SK-N-SH treated with all-trans-retinoic acid at 6 μM for 48 hours (cell line): ENCODE measurements at regions not wholly inside any gene's neighbourhood (a gene's known extent, or its start where the extent isn't known, plus 50 kb on each side); places are given as distances from the start of the nearest gene placed in this dataset.
A peak's percentile ranks its signal among the peaks of the same experiment; 100 is the strongest.

Experiments used
- ATAC-seq: fragments of 200-7000 bp; cut with Tn5 transposase; 3 replicates; pipeline ENCODE4 v1.9.1; 2020; ENCODE audit warnings: mild to moderate bottlenecking, moderate library complexity
- ARNTL ChIP-seq: fragments of 450-650 bp; formaldehyde crosslinking; IDR thresholded peaks from 2 replicates; pipeline ENCODE4 v1.5.0; 2020; ENCODE audit warnings: low read depth, mild to moderate bottlenecking, moderate library complexity, borderline replicate concordance
- BACH2 ChIP-seq: fragments of 250-450 bp; sonication (Bioruptor Pico); IDR thresholded peaks from 2 replicates; pipeline ENCODE4 v1.9.0; 2021; ENCODE audit warnings: mild to moderate bottlenecking, borderline replicate concordance
- CSDC2 ChIP-seq: fragments of 250-450 bp; sonication (Bioruptor Pico); IDR thresholded peaks from 2 replicates; pipeline ENCODE4 v1.5.0; 2020; ENCODE audit warnings: mild to moderate bottlenecking, moderate library complexity
- CSRNP3 ChIP-seq: fragments of 250-450 bp; sonication (Bioruptor Pico); IDR thresholded peaks from 2 replicates; pipeline ENCODE4 v1.5.1; 2021; ENCODE audit warnings: mild to moderate bottlenecking, moderate library complexity
- ESRRG ChIP-seq: fragments of 250-450 bp; sonication (Bioruptor Pico); IDR thresholded peaks from 2 replicates; pipeline ENCODE4 v1.6.1; 2021; ENCODE audit warnings: mild to moderate bottlenecking
- ISL1 ChIP-seq: fragments of 250-450 bp; sonication (Bioruptor Pico); IDR thresholded peaks from 2 replicates; pipeline ENCODE4 v2.1.2; 2022; ENCODE audit warnings: mild to moderate bottlenecking, moderate library complexity
- OSR1 ChIP-seq: fragments of 250-450 bp; sonication (Bioruptor Pico); IDR thresholded peaks from 2 replicates; pipeline ENCODE4 v1.8.0; 2022; ENCODE audit warnings: moderate library complexity, mild to moderate bottlenecking, inconsistent platforms
- PPARA ChIP-seq: fragments of 250-450 bp; sonication (Bioruptor Pico); IDR thresholded peaks from 2 replicates; pipeline ENCODE4 v1.5.0; 2020; ENCODE audit warnings: mild to moderate bottlenecking, borderline replicate concordance
- SNAI2 ChIP-seq: fragments of 250-450 bp; sonication (Bioruptor Pico); IDR thresholded peaks from 2 replicates; pipeline ENCODE4 v1.5.0; 2020; ENCODE audit warnings: mild to moderate bottlenecking, moderate library complexity
- TCF4 ChIP-seq: fragments of 250-450 bp; sonication (Bioruptor Pico); IDR thresholded peaks from 2 replicates; pipeline ENCODE4 v1.8.0; 2021; ENCODE audit warnings: mild to moderate bottlenecking, moderate library complexity, borderline replicate concordance
- ZC3H10 ChIP-seq: fragments of 250-450 bp; sonication (Bioruptor Pico); IDR thresholded peaks from 2 replicates; pipeline ENCODE4 v1.5.1; 2021; ENCODE audit warnings: mild to moderate bottlenecking, moderate library complexity
- ZFP30 ChIP-seq: fragments of 450-650 bp; formaldehyde crosslinking; IDR thresholded peaks from 2 replicates; pipeline ENCODE4 v1.5.0; 2022; ENCODE audit warnings: mild to moderate bottlenecking, moderate library complexity
- ZNF565 ChIP-seq: fragments of 450-650 bp; formaldehyde crosslinking; conservative IDR thresholded peaks from 2 replicates; pipeline ENCODE4 v1.5.0; 2020; ENCODE audit warnings: low read depth, mild to moderate bottlenecking, moderate library complexity
- ZNF70 ChIP-seq: fragments of 450-650 bp; formaldehyde crosslinking; IDR thresholded peaks from 2 replicates; pipeline ENCODE4 v1.5.0; 2020; ENCODE audit warnings: mild to moderate bottlenecking, moderate library complexity
- ZNF8 ChIP-seq: fragments of 450-650 bp; formaldehyde crosslinking; IDR thresholded peaks from 2 replicates; pipeline ENCODE4 v1.5.0; 2020; ENCODE audit warnings: mild to moderate bottlenecking, moderate library complexity
- TF ChIP-seq, protein P1 (sequence below): fragments of 250-450 bp; sonication (Bioruptor Pico); IDR thresholded peaks from 2 replicates; pipeline ENCODE4 v1.5.0; 2020; ENCODE audit warnings: mild to moderate bottlenecking, moderate library complexity
- TF ChIP-seq, protein P2 (sequence below): fragments of 250-450 bp; sonication (Bioruptor Pico); IDR thresholded peaks from 2 replicates; pipeline ENCODE4 v1.5.1; 2020; ENCODE audit warnings: low read depth, mild to moderate bottlenecking, moderate library complexity
- TF ChIP-seq, protein P3 (sequence below): fragments of 250-450 bp; sonication (Bioruptor Pico); IDR thresholded peaks from 2 replicates; pipeline ENCODE4 v1.8.0; 2021; ENCODE audit warnings: low read depth, mild to moderate bottlenecking, moderate library complexity, borderline replicate concordance

DNA sequence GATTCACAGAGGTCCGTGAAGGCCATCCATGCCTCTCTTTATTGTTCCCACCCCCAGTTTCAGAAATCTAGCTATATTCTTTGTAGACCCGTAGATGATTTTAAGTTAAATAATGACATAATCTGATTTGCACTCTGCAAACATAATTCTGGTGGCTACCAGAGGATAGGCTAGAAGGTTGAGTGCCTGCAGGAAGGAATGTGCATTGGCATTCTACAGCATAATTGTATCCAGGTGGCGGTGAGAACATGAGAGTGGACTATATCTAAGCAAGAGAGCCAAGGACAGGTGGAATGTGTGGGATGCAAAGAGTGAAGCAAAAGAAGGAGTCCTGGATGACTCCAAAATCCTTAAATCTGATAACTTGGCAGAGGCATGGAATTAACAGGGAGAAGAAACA is 298.5 kb upstream of the MME start:
- ATAC-seq = peak; percentile 88
- TF ChIP-seq ZNF565 (CRISPR knock-in tag) (no peak), TCF4 (CRISPR knock-in tag) (no peak), CSRNP3 (CRISPR knock-in tag) (no peak), OSR1 (CRISPR knock-in tag) (no peak), ZFP30 (CRISPR knock-in tag) (no peak), PPARA (CRISPR knock-in tag) (no peak), ZC3H10 (CRISPR knock-in tag) (no peak), ARNTL (CRISPR knock-in tag) (no peak), ZNF70 (CRISPR knock-in tag) (no peak), BACH2 (CRISPR knock-in tag) (no peak), ZNF8 (CRISPR knock-in tag) (no peak), ISL1 (CRISPR knock-in tag) (no peak)
- TF ChIP-seq, protein P1, sequence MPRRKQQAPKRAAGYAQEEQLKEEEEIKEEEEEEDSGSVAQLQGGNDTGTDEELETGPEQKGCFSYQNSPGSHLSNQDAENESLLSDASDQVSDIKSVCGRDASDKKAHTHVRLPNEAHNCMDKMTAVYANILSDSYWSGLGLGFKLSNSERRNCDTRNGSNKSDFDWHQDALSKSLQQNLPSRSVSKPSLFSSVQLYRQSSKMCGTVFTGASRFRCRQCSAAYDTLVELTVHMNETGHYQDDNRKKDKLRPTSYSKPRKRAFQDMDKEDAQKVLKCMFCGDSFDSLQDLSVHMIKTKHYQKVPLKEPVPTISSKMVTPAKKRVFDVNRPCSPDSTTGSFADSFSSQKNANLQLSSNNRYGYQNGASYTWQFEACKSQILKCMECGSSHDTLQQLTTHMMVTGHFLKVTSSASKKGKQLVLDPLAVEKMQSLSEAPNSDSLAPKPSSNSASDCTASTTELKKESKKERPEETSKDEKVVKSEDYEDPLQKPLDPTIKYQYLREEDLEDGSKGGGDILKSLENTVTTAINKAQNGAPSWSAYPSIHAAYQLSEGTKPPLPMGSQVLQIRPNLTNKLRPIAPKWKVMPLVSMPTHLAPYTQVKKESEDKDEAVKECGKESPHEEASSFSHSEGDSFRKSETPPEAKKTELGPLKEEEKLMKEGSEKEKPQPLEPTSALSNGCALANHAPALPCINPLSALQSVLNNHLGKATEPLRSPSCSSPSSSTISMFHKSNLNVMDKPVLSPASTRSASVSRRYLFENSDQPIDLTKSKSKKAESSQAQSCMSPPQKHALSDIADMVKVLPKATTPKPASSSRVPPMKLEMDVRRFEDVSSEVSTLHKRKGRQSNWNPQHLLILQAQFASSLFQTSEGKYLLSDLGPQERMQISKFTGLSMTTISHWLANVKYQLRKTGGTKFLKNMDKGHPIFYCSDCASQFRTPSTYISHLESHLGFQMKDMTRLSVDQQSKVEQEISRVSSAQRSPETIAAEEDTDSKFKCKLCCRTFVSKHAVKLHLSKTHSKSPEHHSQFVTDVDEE (CRISPR knock-in tag) = no peak
- TF ChIP-seq, protein P2, sequence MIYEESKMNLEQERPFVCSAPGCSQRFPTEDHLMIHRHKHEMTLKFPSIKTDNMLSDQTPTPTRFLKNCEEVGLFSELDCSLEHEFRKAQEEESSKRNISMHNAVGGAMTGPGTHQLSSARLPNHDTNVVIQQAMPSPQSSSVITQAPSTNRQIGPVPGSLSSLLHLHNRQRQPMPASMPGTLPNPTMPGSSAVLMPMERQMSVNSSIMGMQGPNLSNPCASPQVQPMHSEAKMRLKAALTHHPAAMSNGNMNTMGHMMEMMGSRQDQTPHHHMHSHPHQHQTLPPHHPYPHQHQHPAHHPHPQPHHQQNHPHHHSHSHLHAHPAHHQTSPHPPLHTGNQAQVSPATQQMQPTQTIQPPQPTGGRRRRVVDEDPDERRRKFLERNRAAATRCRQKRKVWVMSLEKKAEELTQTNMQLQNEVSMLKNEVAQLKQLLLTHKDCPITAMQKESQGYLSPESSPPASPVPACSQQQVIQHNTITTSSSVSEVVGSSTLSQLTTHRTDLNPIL (CRISPR knock-in tag) = no peak
- TF ChIP-seq, protein P3, sequence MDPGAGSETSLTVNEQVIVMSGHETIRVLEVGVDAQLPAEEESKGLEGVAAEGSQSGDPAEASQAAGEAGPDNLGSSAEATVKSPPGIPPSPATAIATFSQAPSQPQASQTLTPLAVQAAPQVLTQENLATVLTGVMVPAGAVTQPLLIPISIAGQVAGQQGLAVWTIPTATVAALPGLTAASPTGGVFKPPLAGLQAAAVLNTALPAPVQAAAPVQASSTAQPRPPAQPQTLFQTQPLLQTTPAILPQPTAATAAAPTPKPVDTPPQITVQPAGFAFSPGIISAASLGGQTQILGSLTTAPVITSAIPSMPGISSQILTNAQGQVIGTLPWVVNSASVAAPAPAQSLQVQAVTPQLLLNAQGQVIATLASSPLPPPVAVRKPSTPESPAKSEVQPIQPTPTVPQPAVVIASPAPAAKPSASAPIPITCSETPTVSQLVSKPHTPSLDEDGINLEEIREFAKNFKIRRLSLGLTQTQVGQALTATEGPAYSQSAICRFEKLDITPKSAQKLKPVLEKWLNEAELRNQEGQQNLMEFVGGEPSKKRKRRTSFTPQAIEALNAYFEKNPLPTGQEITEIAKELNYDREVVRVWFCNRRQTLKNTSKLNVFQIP (CRISPR knock-in tag) = no peak

- ATAC-seq = no peak
Measured at GRCh38 chr3:154780263-154780662, 299.9 kb upstream of the MME start.

More at GRCh38 chr3:154780263-154780662, 299.9 kb upstream of the MME start:
- TF ChIP-seq OSR1 (CRISPR knock-in tag) (no peak), CSRNP3 (CRISPR knock-in tag) (no peak), SNAI2 (no peak), ZFP30 (CRISPR knock-in tag) (no peak), ZC3H10 (CRISPR knock-in tag) (no peak), ARNTL (CRISPR knock-in tag) (no peak), ESRRG (CRISPR knock-in tag) (no peak), ZNF565 (CRISPR knock-in tag) (no peak), ISL1 (CRISPR knock-in tag) (no peak), CSDC2 (CRISPR knock-in tag) (no peak), ZNF70 (CRISPR knock-in tag) (no peak), TCF4 (CRISPR knock-in tag) (no peak)
- TF ChIP-seq, protein P1 (CRISPR knock-in tag) = no peak
